NB4 (cell line): ENCODE measurements at regions not wholly inside any gene's neighbourhood (a gene's known extent, or its start where the extent isn't known, plus 50 kb on each side); places are given as distances from the start of the nearest gene placed in this dataset.

Experiments used
- CTCF ChIP-seq: IDR thresholded peaks from one replicate; pipeline ENCODE4 v1.5.1; 2012; ENCODE audit warnings: low read depth, low read length
- POLR2A ChIP-seq: IDR thresholded peaks from 2 replicates; pipeline ENCODE4 v1.6.1; 2011; ENCODE audit warnings: mild to moderate bottlenecking; ENCODE audit not compliant: insufficient read length; ENCODE audit errors: extremely low read depth

GRCh38 chr5:15417156-15417555 is 82.8 kb upstream of the FBXL7 start:
- TF ChIP-seq CTCF (no peak), POLR2A (no peak)
